Kidney (tissue), 13 donors: ENCODE measurements at regions not wholly inside any gene's neighbourhood (a gene's known extent, or its start where the extent isn't known, plus 50 kb on each side); places are given as distances from the start of the nearest gene placed in this dataset.
A peak's percentile ranks its signal among the peaks of the same experiment; 100 is the strongest.

Source experiments
- DNase-seq, 5 donors: peaks; one replicate each; pipeline ENCODE4 v3.0.0-alpha.2; 2013 to 2020
- FAIRE-seq: peaks from 2 replicates; lab custom pipeline; 2012; peaks lifted over from hg19 to GRCh38; lab: Jason Lieb, UNC
- H3K27ac ChIP-seq, 2 donors: one replicate each; pipeline ENCODE4 v1.7.0; 2013; ENCODE audit warnings: low read depth in 2 of 2, low read length in 2 of 2, inconsistent platforms in 1 of 2
- H3K27me3 ChIP-seq: one replicate; pipeline ENCODE4 v1.7.1; 2013; ENCODE audit warnings: low read length, inconsistent platforms; ENCODE audit not compliant: control insufficient read depth, insufficient read depth
- H3K36me3 ChIP-seq, 3 donors: one replicate each; pipeline versions ENCODE4 v1.7.0 to v1.7.1; 2013; ENCODE audit warnings: low read length in 3 of 3, control low read depth in 1 of 3, inconsistent platforms in 1 of 3; ENCODE audit not compliant: insufficient read depth in 3 of 3, control insufficient read depth in 2 of 3
- H3K4me1 ChIP-seq, 3 donors: one replicate each; pipeline versions ENCODE4 v1.7.0 to v1.7.1; 2013; ENCODE audit warnings: low read length in 3 of 3, inconsistent platforms in 1 of 3, low read depth in 1 of 3; ENCODE audit not compliant: control insufficient read depth in 2 of 3, insufficient read depth in 2 of 3
- H3K4me3 ChIP-seq, 3 donors: one replicate each; pipeline versions ENCODE4 v1.7.0 to v1.8.1; 2013; ENCODE audit warnings: low read length in 3 of 3, control low read depth in 1 of 3, inconsistent platforms in 1 of 3
- H3K9ac ChIP-seq, 3 donors: one replicate each; pipeline versions ENCODE4 v1.7.0 to v1.7.1; 2013; ENCODE audit warnings: low read length in 3 of 3, control low read depth in 1 of 3, inconsistent platforms in 1 of 3
- H3K9me3 ChIP-seq, 3 donors: one replicate each; pipeline versions ENCODE4 v1.7.0 to v1.7.1; 2013; ENCODE audit warnings: low read length in 3 of 3, control low read depth in 1 of 3, inconsistent platforms in 1 of 3; ENCODE audit not compliant: control insufficient read depth in 2 of 3, insufficient read depth in 1 of 3
- CTCF ChIP-seq: IDR thresholded peaks from 3 replicates; pipeline ENCODE4 v1.5.1; 2012; ENCODE audit warnings: mild to moderate bottlenecking, moderate library complexity, borderline replicate concordance; ENCODE audit not compliant: insufficient read depth; ENCODE audit errors: extremely low read depth
- intact Hi-C: fragments of 100-400 bp; cut with DNase I; formaldehyde crosslinking; loops from one replicate; pipeline ENCODE4 v1.11.1; 2022
- donor health status: control.
- donor health status: control.
- donor health status: control.
- donor health status: control.
- donor health status: control.
- donor health status: DM: yes; HTN: yes; CAD: no.
- donor health status: Normal renal cell carcinoma (clear cell type).

DNA sequence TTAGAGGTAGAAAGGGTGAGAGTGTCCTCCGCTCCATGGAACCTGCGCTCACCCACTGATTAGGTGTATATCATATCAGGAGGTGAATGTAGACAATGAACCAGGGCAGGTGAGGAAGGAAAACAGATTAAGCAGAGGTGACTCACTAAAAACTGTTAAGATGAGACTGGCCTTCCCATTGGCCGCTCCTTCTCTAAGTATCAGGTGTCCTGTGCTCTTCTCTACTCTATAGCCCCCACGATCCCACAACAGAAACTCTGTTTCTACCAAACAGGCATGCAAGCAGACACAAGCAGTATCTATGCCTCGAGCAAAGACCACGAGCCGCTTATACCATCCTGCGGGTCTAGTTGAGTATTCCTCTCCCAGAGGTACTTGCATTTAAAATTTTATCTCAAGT is 103.1 kb downstream of the SNX19 start:
- H3K4me3 ChIP-seq: no peak overlapping the region
- no peak overlapping the region for H3K9ac ChIP-seq
- no peaks in the 10 kb centered on the region for H3K36me3 ChIP-seq
- H3K27ac ChIP-seq: no peak overlapping the region
- no peaks in the 10 kb centered on the region for H3K9me3 ChIP-seq
- H3K27me3 ChIP-seq: no peaks in the 10 kb centered on the region
- FAIRE-seq (no peak), DNase-seq (no peak)
- intact Hi-C loops: no loop called here
- TF ChIP-seq CTCF: no peak
- peaks cover 7 to 42% (median 23%) of the 10 kb centered on the region in 3 donors for H3K4me1 ChIP-seq

DNA sequence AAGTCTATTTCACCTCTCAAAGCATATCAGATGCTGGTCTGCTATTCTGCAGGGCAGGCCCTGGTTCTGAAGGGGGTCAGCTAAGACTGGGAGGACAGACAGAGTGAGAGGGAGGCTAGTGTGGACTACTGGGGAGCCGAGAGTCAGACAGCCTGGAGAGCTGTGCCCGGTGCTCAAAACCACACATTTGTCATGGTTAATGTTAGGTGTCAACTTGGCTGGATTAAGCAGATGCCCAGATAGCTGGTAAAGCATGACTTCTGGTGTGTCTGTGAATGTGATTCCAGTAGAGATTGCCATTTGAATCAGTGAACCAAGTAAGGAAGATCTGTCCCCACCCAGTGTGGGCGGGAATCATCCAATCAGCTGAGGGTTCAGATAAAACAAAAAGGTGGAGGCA is 102.6 kb downstream of the SNX19 start:
- H3K4me3 ChIP-seq: no peak overlapping the region
- H3K4me1 ChIP-seq: peaks cover 7 to 42% (median 23%) of the 10 kb centered on the region in 3 donors
- no peak for DNase-seq
- no peak for FAIRE-seq
- no peak overlapping the region for H3K27ac ChIP-seq
- intact Hi-C loops: no loop called here
- no peaks in the 10 kb centered on the region for H3K27me3 ChIP-seq
- TF ChIP-seq CTCF: no peak
- no peak overlapping the region for H3K9ac ChIP-seq
- H3K36me3 ChIP-seq: no peaks in the 10 kb centered on the region
- no peaks in the 10 kb centered on the region for H3K9me3 ChIP-seq

- DNase-seq (no peak), FAIRE-seq (no peak)
- Histone ChIP-seq H3K9me3 (no peaks in the 10 kb centered on the region), H3K4me1 (peaks cover 8 to 42% (median 23%) of the 10 kb centered on the region in 3 donors), H3K27ac (peak overlapping the region; percentile 70 to 75), H3K9ac (no peak overlapping the region), H3K27me3 (no peaks in the 10 kb centered on the region), H3K36me3 (no peaks in the 10 kb centered on the region), H3K4me3 (no peak overlapping the region)
- intact Hi-C loops: no loop called here
- TF ChIP-seq CTCF: no peak
Measured at GRCh38 chr11:130814440-130815096, 101.7 kb downstream of the SNX19 start.
